Natural killer cell (primary cell): ENCODE measurements at regions not wholly inside any gene's neighbourhood (a gene's known extent, or its start where the extent isn't known, plus 50 kb on each side); places are given as distances from the start of the nearest gene placed in this dataset.

Experiments used
- ATAC-seq, 3 donors: fragments of 150-1000 bp in 2 of 3; fragments of 200-7000 bp in 1 of 3; cut with Tn5 transposase; 1 replicate in 1 of 3; 2 replicates in 2 of 3; pipeline ENCODE4 v1.10.0; 2021; ENCODE audit warnings: mild to moderate bottlenecking in 2 of 3, moderate library complexity in 2 of 3
- DNase-seq, 2 donors: peaks; one replicate each; pipeline versions ENCODE4 v3.0.0 to v3.0.0-alpha.2; 2013 to 2021; ENCODE audit warnings: mixed read lengths in 1 of 2
- H3K27ac ChIP-seq: one replicate; pipeline ENCODE4 v1.5.1; 2013; ENCODE audit warnings: mild to moderate bottlenecking, low read length
- H3K27me3 ChIP-seq: one replicate; pipeline ENCODE4 v1.6.1; 2013; ENCODE audit warnings: low read length; ENCODE audit not compliant: control insufficient read depth, insufficient read depth
- H3K36me3 ChIP-seq: one replicate; pipeline ENCODE4 v1.6.1; 2013; ENCODE audit warnings: low read length; ENCODE audit not compliant: control insufficient read depth, insufficient read depth
- H3K4me1 ChIP-seq: one replicate; pipeline ENCODE4 v1.6.1; 2013; ENCODE audit warnings: low read length; ENCODE audit not compliant: control insufficient read depth, insufficient read depth
- H3K4me3 ChIP-seq: one replicate; pipeline ENCODE4 v1.5.1; 2013; ENCODE audit warnings: low read length
- H3K9me3 ChIP-seq: one replicate; pipeline ENCODE4 v1.6.1; 2013; ENCODE audit warnings: low read length; ENCODE audit not compliant: control insufficient read depth, insufficient read depth
- H3K27ac Mint-ChIP-seq, 2 donors: one replicate each; pipeline ENCODE4 v1.8.0; 2022; ENCODE audit warnings: mild to moderate bottlenecking in 2 of 2, mixed read lengths in 2 of 2, moderate library complexity in 1 of 2
- H3K27me3 Mint-ChIP-seq, 2 donors: one replicate each; pipeline ENCODE4 v1.8.0; 2022; ENCODE audit warnings: low read depth in 2 of 2, mixed read lengths in 2 of 2
- H3K36me3 Mint-ChIP-seq: one replicate; pipeline ENCODE4 v1.8.0; 2022; ENCODE audit warnings: mixed read lengths
- H3K4me1 Mint-ChIP-seq, 2 donors: one replicate each; pipeline ENCODE4 v1.8.0; 2022; ENCODE audit warnings: mixed read lengths in 2 of 2
- H3K4me3 Mint-ChIP-seq: one replicate; pipeline ENCODE4 v1.8.0; 2022; ENCODE audit warnings: mild to moderate bottlenecking, moderate library complexity, mixed read lengths
- H3K9me3 Mint-ChIP-seq, 2 donors: one replicate each; pipeline ENCODE4 v1.8.0; 2022; ENCODE audit warnings: mixed read lengths in 2 of 2
- WGBS: methylation state at CpG from one replicate; pipeline ENCODE4 v1.1.7; 2013; ENCODE audit warnings: missing lambda C conversion rate; ENCODE audit not compliant: insufficient coverage; 5-methylcytosine and 5-hydroxymethylcytosine counted together
- intact Hi-C: fragments of 100-400 bp; cut with micrococcal nuclease; formaldehyde crosslinking; loops from one replicate; pipeline ENCODE4 v1.14.2; 2022
- TF ChIP-seq, protein P1 (sequence below): fragments of 200-600 bp; IDR thresholded peaks from one replicate; pipeline ENCODE4 v1.8.0; 2022; ENCODE audit warnings: antibody characterized with exemption

DNA sequence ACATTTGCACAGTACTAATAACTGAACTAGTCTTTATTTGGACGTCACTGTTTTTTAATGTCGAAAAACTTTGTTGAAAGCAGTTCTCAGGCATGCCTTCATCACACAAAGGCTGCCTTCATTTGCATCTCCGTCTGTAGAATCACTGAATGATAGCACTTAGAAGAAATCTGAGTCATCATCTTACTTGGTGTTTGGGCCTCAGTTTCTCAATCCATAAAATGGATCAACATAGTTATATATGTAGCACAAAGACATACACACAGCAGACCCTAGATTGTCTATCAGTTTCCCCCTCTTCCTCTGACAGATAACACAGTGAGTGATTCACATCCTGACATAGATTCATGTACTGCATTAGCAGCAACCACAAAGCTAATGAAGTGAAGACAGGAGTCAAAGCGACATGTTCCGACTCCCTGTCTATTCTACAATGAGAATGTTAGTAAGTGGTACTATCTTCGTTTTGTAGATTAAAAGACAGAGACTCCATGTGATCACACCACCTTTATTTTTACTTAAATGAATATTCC is 80.4 kb upstream of the PDE10A start:
- no peak overlapping the region for H3K27ac ChIP-seq
- H3K27me3 ChIP-seq: no peaks in the 10 kb centered on the region
- Mint-ChIP-seq H3K36me3 (no peaks in the 10 kb centered on the region), H3K4me1 (no peaks in the 10 kb centered on the region), H3K27ac (no peak overlapping the region), H3K27me3 (no peaks in the 10 kb centered on the region), H3K4me3 (no peak overlapping the region), H3K9me3 (peaks cover 2 to 5% of the 10 kb centered on the region in 2 donors)
- intact Hi-C loops: no loop called here
- no peak for DNase-seq
- H3K4me1 ChIP-seq: no peaks in the 10 kb centered on the region
- 90% methylated on average over 4 of the region's 6 CpGs for WGBS
- TF ChIP-seq, protein P1, sequence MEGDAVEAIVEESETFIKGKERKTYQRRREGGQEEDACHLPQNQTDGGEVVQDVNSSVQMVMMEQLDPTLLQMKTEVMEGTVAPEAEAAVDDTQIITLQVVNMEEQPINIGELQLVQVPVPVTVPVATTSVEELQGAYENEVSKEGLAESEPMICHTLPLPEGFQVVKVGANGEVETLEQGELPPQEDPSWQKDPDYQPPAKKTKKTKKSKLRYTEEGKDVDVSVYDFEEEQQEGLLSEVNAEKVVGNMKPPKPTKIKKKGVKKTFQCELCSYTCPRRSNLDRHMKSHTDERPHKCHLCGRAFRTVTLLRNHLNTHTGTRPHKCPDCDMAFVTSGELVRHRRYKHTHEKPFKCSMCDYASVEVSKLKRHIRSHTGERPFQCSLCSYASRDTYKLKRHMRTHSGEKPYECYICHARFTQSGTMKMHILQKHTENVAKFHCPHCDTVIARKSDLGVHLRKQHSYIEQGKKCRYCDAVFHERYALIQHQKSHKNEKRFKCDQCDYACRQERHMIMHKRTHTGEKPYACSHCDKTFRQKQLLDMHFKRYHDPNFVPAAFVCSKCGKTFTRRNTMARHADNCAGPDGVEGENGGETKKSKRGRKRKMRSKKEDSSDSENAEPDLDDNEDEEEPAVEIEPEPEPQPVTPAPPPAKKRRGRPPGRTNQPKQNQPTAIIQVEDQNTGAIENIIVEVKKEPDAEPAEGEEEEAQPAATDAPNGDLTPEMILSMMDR: no peak
- no peak for ATAC-seq
- no peaks in the 10 kb centered on the region for H3K9me3 ChIP-seq
- no peaks in the 10 kb centered on the region for H3K36me3 ChIP-seq
- no peak overlapping the region for H3K4me3 ChIP-seq

DNA sequence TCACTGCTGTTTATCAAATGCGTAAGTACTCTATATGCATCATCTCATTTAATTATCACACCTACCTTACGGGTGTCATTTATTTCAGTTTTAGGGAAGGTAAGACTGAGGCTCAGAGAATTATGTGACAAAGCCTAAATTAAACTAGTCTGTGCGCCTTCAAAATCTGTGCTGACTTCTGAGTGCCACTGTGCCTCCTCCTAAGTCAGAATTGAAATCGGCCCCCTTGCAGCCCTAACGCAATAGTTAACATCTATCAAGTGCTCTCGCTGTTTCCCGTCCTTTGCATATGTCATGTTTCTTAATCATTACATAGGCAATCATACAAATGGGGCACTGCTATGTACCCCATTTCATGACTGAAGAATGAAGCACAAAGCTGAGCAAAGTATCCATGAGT is 79.0 kb upstream of the PDE10A start:
- H3K4me1 ChIP-seq: no peaks in the 10 kb centered on the region
- no peaks in the 10 kb centered on the region for H3K9me3 ChIP-seq
- H3K36me3 Mint-ChIP-seq: no peaks in the 10 kb centered on the region
- H3K27me3 ChIP-seq: no peaks in the 10 kb centered on the region
- DNase-seq (no peak), ATAC-seq (no peak)
- H3K27me3 Mint-ChIP-seq: no peaks in the 10 kb centered on the region
- no peaks in the 10 kb centered on the region for H3K36me3 ChIP-seq
- peaks cover 2 to 5% of the 10 kb centered on the region in 2 donors for H3K9me3 Mint-ChIP-seq
- H3K4me3 ChIP-seq: no peak overlapping the region
- no peak overlapping the region for H3K27ac ChIP-seq
- TF ChIP-seq, protein P1: no peak
- no peak overlapping the region for H3K27ac Mint-ChIP-seq
- WGBS: 94% methylated on average over 6 of the region's 7 CpGs
- no peaks in the 10 kb centered on the region for H3K4me1 Mint-ChIP-seq
- intact Hi-C loops: no loop called here
- no peak overlapping the region for H3K4me3 Mint-ChIP-seq

DNA sequence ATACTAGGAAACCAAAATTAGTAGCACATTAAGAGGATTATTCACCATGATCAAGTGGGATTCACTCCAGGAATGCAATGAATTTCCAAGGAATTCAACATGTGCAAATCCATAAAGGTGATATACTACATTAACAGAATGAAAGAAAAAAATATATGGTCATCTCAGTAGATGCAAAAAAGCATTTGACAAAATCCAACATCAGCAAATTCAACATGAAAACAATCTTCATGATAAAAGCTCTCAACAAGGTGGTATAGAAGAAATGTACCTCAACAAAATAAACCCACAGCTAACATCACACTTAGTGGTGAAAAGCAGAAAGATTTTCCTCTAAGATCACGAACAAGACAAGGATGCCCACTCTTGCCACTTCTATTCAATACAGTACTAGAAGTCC is 74.4 kb upstream of the PDE10A start:
- WGBS: 56% methylated on average over 1 of the region's 1 CpG
- H3K27me3 Mint-ChIP-seq: no peaks in the 10 kb centered on the region
- Histone ChIP-seq H3K4me3 (no peak overlapping the region), H3K27ac (no peak overlapping the region), H3K36me3 (no peaks in the 10 kb centered on the region), H3K4me1 (no peaks in the 10 kb centered on the region), H3K9me3 (no peaks in the 10 kb centered on the region), H3K27me3 (no peaks in the 10 kb centered on the region)
- no peaks in the 10 kb centered on the region for H3K36me3 Mint-ChIP-seq
- DNase-seq (no peak), ATAC-seq (no peak)
- intact Hi-C loops: no loop called here
- peaks cover 4 to 11% of the 10 kb centered on the region in 2 donors for H3K9me3 Mint-ChIP-seq
- H3K4me1 Mint-ChIP-seq: no peaks in the 10 kb centered on the region
- no peak overlapping the region for H3K4me3 Mint-ChIP-seq
- H3K27ac Mint-ChIP-seq: no peak overlapping the region
- TF ChIP-seq, protein P1: no peak

DNA sequence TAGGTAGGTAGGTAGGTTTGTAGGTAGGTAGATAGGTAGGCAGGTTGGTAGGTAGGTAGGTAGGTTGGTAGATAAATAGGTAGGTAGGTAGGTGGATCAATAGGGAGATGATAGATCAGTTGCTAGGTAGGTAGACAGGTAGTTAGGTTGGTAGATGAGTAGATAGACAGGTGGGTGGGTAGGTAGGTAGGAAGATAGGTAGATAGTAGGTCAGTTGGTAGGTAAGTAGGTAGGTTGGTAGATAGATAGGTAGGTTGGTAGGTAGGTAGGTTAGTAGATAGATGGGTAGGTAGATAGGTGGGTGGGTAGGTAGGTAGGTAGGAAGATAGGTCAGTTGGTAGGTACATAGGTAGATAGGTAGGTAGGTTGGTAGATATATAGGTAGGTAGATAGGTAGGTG is 72.0 kb upstream of the PDE10A start:
- H3K27me3 Mint-ChIP-seq: peaks cover 0 to 3% of the 10 kb centered on the region in 2 donors
- no peak for DNase-seq
- Histone ChIP-seq H3K27ac (no peak overlapping the region), H3K36me3 (no peaks in the 10 kb centered on the region), H3K4me1 (no peaks in the 10 kb centered on the region), H3K9me3 (no peaks in the 10 kb centered on the region), H3K4me3 (no peak overlapping the region), H3K27me3 (no peaks in the 10 kb centered on the region)
- H3K36me3 Mint-ChIP-seq: no peaks in the 10 kb centered on the region
- H3K9me3 Mint-ChIP-seq: peaks cover 4 to 9% of the 10 kb centered on the region in 2 donors
- no peak overlapping the region for H3K4me3 Mint-ChIP-seq
- H3K27ac Mint-ChIP-seq: no peak overlapping the region
- TF ChIP-seq, protein P1: no peak
- no peaks in the 10 kb centered on the region for H3K4me1 Mint-ChIP-seq
- intact Hi-C loops: no loop called here
- ATAC-seq: no peak
